GM23338 (cell line): ENCODE measurements at regions not wholly inside any gene's neighbourhood (a gene's known extent, or its start where the extent isn't known, plus 50 kb on each side); places are given as distances from the start of the nearest gene placed in this dataset.

Source experiments
- CREB1 ChIP-seq: fragments of 250-450 bp; sonication (Bioruptor Pico); IDR thresholded peaks from 2 replicates; pipeline ENCODE4 v1.5.0; 2020; ENCODE audit warnings: low read depth, mild to moderate bottlenecking, moderate library complexity
- EZH2 ChIP-seq: fragments of 200-600 bp; sonication (generic); IDR thresholded peaks from one replicate; pipeline ENCODE4 v1.8.0; 2017; ENCODE audit warnings: antibody characterized with exemption, mild to moderate bottlenecking, low read depth; ENCODE audit not compliant: unreplicated experiment
- EZH2phosphoT487 ChIP-seq: fragments of 200-600 bp; sonication (generic); IDR thresholded peaks from one replicate; pipeline ENCODE4 v1.8.1; 2018; ENCODE audit warnings: antibody characterized with exemption; ENCODE audit not compliant: unreplicated experiment
- JUNB ChIP-seq: IDR thresholded peaks from one replicate; pipeline ENCODE4 v1.6.1; 2016; ENCODE audit warnings: antibody characterized with exemption; ENCODE audit not compliant: unreplicated experiment
- POLR2AphosphoS5 ChIP-seq: IDR thresholded peaks from 2 replicates; pipeline ENCODE4 v1.6.1; 2016; ENCODE audit warnings: antibody characterized with exemption, low read depth
- TF ChIP-seq, protein P1 (sequence below), 2 experiments: fragments of 200-600 bp in 1 of 2; sonication (generic) in 1 of 2; conservative IDR thresholded peaks; 2 replicates each; pipeline versions ENCODE4 v1.5.1 to v1.6.1; 2016 to 2017; ENCODE audit warnings: antibody characterized with exemption in 2 of 2, low read depth in 2 of 2, mild to moderate bottlenecking in 2 of 2, moderate library complexity in 1 of 2
- TF ChIP-seq, protein P2 (sequence below): IDR thresholded peaks from one replicate; pipeline ENCODE4 v1.6.1; 2018; ENCODE audit warnings: antibody characterized with exemption; ENCODE audit not compliant: unreplicated experiment

DNA sequence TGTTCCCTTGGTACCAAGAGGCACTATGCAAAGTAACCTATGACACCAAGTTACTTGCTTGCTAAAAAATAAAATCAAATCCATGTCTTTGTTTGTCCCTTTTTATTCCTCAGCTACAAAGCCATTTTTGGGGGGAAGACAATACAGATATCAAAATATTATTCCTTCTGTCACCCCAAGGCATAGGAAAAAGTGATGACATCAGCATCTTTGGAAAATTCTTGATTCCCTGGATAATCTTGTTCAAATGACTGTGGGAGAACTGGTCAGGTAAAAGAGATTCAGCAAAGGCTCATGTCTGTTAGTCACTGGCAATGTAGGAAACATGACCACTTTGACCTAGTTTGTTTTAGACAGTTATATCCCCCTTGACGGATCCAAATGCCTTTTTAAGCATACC lies 373.1 kb downstream of the MAT2B start:
- TF ChIP-seq, protein P1, sequence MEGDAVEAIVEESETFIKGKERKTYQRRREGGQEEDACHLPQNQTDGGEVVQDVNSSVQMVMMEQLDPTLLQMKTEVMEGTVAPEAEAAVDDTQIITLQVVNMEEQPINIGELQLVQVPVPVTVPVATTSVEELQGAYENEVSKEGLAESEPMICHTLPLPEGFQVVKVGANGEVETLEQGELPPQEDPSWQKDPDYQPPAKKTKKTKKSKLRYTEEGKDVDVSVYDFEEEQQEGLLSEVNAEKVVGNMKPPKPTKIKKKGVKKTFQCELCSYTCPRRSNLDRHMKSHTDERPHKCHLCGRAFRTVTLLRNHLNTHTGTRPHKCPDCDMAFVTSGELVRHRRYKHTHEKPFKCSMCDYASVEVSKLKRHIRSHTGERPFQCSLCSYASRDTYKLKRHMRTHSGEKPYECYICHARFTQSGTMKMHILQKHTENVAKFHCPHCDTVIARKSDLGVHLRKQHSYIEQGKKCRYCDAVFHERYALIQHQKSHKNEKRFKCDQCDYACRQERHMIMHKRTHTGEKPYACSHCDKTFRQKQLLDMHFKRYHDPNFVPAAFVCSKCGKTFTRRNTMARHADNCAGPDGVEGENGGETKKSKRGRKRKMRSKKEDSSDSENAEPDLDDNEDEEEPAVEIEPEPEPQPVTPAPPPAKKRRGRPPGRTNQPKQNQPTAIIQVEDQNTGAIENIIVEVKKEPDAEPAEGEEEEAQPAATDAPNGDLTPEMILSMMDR (conservative IDR thresholded peaks at IDR 0.05; ENCODE audit: low read depth in 2 of 2), result no peak
- TF ChIP-seq EZH2, result no peak
- TF ChIP-seq, protein P2, sequence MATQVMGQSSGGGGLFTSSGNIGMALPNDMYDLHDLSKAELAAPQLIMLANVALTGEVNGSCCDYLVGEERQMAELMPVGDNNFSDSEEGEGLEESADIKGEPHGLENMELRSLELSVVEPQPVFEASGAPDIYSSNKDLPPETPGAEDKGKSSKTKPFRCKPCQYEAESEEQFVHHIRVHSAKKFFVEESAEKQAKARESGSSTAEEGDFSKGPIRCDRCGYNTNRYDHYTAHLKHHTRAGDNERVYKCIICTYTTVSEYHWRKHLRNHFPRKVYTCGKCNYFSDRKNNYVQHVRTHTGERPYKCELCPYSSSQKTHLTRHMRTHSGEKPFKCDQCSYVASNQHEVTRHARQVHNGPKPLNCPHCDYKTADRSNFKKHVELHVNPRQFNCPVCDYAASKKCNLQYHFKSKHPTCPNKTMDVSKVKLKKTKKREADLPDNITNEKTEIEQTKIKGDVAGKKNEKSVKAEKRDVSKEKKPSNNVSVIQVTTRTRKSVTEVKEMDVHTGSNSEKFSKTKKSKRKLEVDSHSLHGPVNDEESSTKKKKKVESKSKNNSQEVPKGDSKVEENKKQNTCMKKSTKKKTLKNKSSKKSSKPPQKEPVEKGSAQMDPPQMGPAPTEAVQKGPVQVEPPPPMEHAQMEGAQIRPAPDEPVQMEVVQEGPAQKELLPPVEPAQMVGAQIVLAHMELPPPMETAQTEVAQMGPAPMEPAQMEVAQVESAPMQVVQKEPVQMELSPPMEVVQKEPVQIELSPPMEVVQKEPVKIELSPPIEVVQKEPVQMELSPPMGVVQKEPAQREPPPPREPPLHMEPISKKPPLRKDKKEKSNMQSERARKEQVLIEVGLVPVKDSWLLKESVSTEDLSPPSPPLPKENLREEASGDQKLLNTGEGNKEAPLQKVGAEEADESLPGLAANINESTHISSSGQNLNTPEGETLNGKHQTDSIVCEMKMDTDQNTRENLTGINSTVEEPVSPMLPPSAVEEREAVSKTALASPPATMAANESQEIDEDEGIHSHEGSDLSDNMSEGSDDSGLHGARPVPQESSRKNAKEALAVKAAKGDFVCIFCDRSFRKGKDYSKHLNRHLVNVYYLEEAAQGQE, result no peak
- TF ChIP-seq POLR2AphosphoS5, result no peak
- TF ChIP-seq EZH2phosphoT487, result no peak
- TF ChIP-seq JUNB, result no peak
- no peak for TF ChIP-seq CREB1 (CRISPR knock-in tag)
